BLaER1 treated with 17β-estradiol and CSF1 and Interleukin-3, amounts not matched to agents 10 nM and 100 nM (cell line): ENCODE measurements at regions not wholly inside any gene's neighbourhood (a gene's known extent, or its start where the extent isn't known, plus 50 kb on each side); places are given as distances from the start of the nearest gene placed in this dataset.

ENCODE experiments used
- H3K27ac ChIP-seq, 11 experiments: shearing (Covaris generic); formaldehyde crosslinking; 2 replicates each; pipeline ENCODE4 v1.8.1; 2022
- H3K27me3 ChIP-seq, 11 experiments: shearing (Covaris generic); formaldehyde crosslinking; 2 replicates each; pipeline ENCODE4 v1.8.1; 2022
- H3K36me3 ChIP-seq, 11 experiments: shearing (Covaris generic); formaldehyde crosslinking; 2 replicates each; pipeline ENCODE4 v1.8.1; 2022
- H3K4me1 ChIP-seq, 10 experiments: shearing (Covaris generic); formaldehyde crosslinking; 2 replicates each; pipeline ENCODE4 v1.8.1; 2022
- H3K4me2 ChIP-seq, 11 experiments: shearing (Covaris generic); formaldehyde crosslinking; 2 replicates each; pipeline ENCODE4 v1.8.1; 2022
- H3K4me3 ChIP-seq, 10 experiments: shearing (Covaris generic); formaldehyde crosslinking; 2 replicates each; pipeline ENCODE4 v1.8.1; 2022
- H3K9ac ChIP-seq, 11 experiments: shearing (Covaris generic); formaldehyde crosslinking; 2 replicates each; pipeline ENCODE4 v1.8.1; 2022
- H3K9me3 ChIP-seq, 11 experiments: shearing (Covaris generic); formaldehyde crosslinking; replicated peaks in 1 of 11; 2 replicates each; pipeline ENCODE4 v1.8.1; 2022
- H4K20me1 ChIP-seq, 11 experiments: shearing (Covaris generic); formaldehyde crosslinking; 2 replicates each; pipeline ENCODE4 v1.8.1; 2022
- Cebpa-rat ChIP-seq, 11 experiments: shearing (Covaris generic); IDR thresholded peaks; 2 replicates each; pipeline ENCODE4 v1.8.1; 2022

DNA sequence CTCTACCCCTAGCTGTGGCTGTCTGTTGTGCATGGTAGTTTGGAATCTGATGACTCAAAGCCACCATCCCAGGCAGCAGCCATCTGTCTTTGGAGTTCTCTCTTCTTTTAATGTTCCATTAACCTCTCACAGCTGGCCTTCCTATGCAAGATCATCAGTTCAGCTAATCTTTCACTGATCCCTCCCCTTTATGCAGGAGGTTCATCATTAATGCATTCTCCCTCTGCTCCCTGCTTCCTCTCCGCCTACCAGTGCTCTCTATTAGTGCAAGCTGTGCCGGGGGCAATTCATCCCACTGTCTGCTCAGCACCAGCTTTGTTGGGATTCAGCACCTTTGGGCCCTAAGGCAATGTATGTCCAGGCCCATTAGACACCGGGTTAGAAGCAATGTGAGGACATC, 413.0 kb upstream of the LRRC4C start:
- no peak overlapping the region for H3K4me2 ChIP-seq
- H3K9ac ChIP-seq, result no peak overlapping the region
- H3K9me3 ChIP-seq, result no peaks in the 10 kb centered on the region
- no peak overlapping the region for H3K27ac ChIP-seq
- H4K20me1 ChIP-seq, result no peaks in the 10 kb centered on the region
- H3K4me1 ChIP-seq, result no peaks in the 10 kb centered on the region
- no peak overlapping the region for H3K4me3 ChIP-seq
- no peaks in the 10 kb centered on the region for H3K36me3 ChIP-seq
- TF ChIP-seq Cebpa-rat (IDR thresholded peaks at IDR 0.05), result no peak
- H3K27me3 ChIP-seq, result no peaks in the 10 kb centered on the region

DNA sequence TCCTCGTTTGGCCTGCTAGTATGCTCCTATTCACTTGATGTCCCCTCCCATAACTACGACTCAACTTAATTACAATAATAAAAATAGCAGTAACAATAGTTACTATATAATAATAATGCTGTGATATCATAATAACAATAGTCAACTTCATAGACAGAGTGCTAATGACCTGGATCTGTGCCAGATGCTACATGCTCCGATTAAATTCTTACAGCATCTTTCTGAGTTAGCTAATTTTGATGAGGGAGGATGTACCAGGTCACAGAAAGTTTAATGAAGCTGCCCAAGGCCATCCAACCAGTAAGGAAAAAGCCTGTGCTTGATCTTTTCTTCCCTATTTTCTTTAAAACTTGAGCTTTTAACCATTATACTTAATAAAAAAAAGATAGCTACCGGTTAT, 413.4 kb upstream of the LRRC4C start:
- Histone ChIP-seq H3K27ac (no peak overlapping the region), H3K9ac (no peak overlapping the region), H4K20me1 (no peaks in the 10 kb centered on the region), H3K36me3 (no peaks in the 10 kb centered on the region), H3K4me1 (no peaks in the 10 kb centered on the region), H3K4me3 (no peak overlapping the region), H3K4me2 (no peak overlapping the region), H3K27me3 (no peaks in the 10 kb centered on the region), H3K9me3 (no peaks in the 10 kb centered on the region)
- no peak for TF ChIP-seq Cebpa-rat (IDR thresholded peaks at IDR 0.05)

- Histone ChIP-seq H3K36me3 (no peaks in the 10 kb centered on the region), H3K9me3 (no peaks in the 10 kb centered on the region), H3K4me2 (no peak overlapping the region), H3K4me3 (no peak overlapping the region), H3K27me3 (no peaks in the 10 kb centered on the region), H3K27ac (no peak overlapping the region), H4K20me1 (no peaks in the 10 kb centered on the region), H3K9ac (no peak overlapping the region), H3K4me1 (no peaks in the 10 kb centered on the region)
- no peak for TF ChIP-seq Cebpa-rat (IDR thresholded peaks at IDR 0.05)
Measured at GRCh38 chr11:41878095-41878494, 418.6 kb upstream of the LRRC4C start.

- no peak overlapping the region for H3K4me2 ChIP-seq
- H3K27me3 ChIP-seq, result no peaks in the 10 kb centered on the region
- H3K9me3 ChIP-seq, result no peaks in the 10 kb centered on the region
- H3K9ac ChIP-seq, result no peak overlapping the region
- no peak for TF ChIP-seq Cebpa-rat (IDR thresholded peaks at IDR 0.05)
- no peak overlapping the region for H3K4me3 ChIP-seq
- no peaks in the 10 kb centered on the region for H3K36me3 ChIP-seq
- no peaks in the 10 kb centered on the region for H3K4me1 ChIP-seq
- H4K20me1 ChIP-seq, result no peaks in the 10 kb centered on the region
- H3K27ac ChIP-seq, result no peak overlapping the region
Measured at GRCh38 chr11:41879214-41879613, 419.8 kb upstream of the LRRC4C start.

DNA sequence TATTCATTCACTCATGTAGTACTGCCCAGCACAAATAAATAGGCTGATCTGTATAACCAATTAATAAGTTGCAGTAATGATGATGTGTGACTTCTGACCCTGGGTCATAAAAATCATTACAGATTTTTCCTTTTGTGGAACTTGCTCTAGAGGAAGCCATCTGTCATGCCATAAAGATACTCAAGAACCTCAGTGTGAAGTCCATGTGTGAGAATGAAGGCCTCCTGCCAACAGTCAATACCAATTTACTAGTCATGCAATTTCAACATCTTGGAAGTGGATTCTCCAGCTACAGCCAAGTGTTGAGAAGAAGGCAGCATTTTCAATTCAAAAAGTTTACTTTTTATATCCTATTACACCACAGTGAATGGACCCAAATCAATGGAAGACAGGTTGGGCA, 435.6 kb upstream of the LRRC4C start:
- no peaks in the 10 kb centered on the region for H3K4me1 ChIP-seq
- H3K36me3 ChIP-seq, result no peaks in the 10 kb centered on the region
- no peak overlapping the region for H3K9ac ChIP-seq
- no peaks in the 10 kb centered on the region for H3K27me3 ChIP-seq
- H3K9me3 ChIP-seq, result no peaks in the 10 kb centered on the region
- no peak overlapping the region for H3K27ac ChIP-seq
- no peak overlapping the region for H3K4me2 ChIP-seq
- H4K20me1 ChIP-seq, result no peaks in the 10 kb centered on the region
- H3K4me3 ChIP-seq, result no peak overlapping the region
- TF ChIP-seq Cebpa-rat (IDR thresholded peaks at IDR 0.05), result no peak

DNA sequence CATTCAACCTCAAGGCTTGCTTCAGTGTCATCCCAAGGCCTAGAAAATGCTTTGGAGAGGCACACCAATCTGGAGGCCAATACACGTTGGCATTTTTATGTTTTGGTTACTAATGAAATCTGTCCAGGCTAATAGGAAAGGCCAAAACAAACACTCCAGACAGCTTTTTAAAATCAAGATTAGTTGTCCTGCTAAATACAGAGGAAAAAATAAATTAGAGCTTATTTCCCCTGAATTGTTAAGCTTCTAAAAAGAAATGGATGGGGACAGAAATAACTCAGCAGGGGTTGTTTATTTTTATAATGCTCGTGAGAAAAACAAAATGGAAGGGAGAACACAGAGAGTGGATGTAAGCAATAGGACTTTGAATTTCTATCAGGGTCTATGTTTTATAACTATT, 438.5 kb upstream of the LRRC4C start:
- Histone ChIP-seq H3K27me3 (no peaks in the 10 kb centered on the region), H3K4me3 (no peak overlapping the region), H3K36me3 (no peaks in the 10 kb centered on the region), H3K27ac (no peak overlapping the region), H3K4me2 (no peak overlapping the region), H3K9me3 (peaks cover 0 to 4% (median 0%) of the 10 kb centered on the region in 11 experiments; a peak in 1 of 22 replicates), H3K4me1 (no peaks in the 10 kb centered on the region), H3K9ac (no peak overlapping the region), H4K20me1 (no peaks in the 10 kb centered on the region)
- TF ChIP-seq Cebpa-rat (IDR thresholded peaks at IDR 0.05), result no peak

GRCh38 chr11:41917900-41918299, 458.4 kb upstream of the LRRC4C start:
- Histone ChIP-seq H3K27me3 (no peaks in the 10 kb centered on the region), H3K4me1 (no peaks in the 10 kb centered on the region), H4K20me1 (no peaks in the 10 kb centered on the region), H3K4me2 (no peak overlapping the region), H3K4me3 (no peak overlapping the region), H3K27ac (no peak overlapping the region), H3K9me3 (peaks cover 0 to 15% (median 0%) of the 10 kb centered on the region in 11 experiments; a peak in 5 of 22 replicates), H3K36me3 (no peaks in the 10 kb centered on the region), H3K9ac (no peak overlapping the region)
- no peak for TF ChIP-seq Cebpa-rat (IDR thresholded peaks at IDR 0.05)

DNA sequence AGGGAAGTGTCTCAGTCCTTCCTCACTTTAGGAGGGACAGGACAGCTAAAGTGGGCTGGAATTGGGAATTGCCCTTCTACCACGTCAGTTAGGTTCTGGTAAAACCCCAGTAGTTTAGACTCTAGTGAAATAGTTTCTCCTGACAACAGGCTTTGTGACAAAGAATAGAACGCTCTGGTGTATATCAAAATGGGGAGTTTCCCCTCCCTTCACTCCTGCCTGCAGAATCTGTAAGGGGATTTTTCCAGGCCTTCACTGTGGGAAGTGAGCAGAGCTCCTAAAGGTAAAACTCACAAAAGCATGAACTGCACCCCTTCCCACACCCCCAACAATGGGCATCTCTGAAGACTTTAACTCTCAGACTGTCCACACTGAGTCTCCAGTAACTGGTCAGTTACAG, 460.9 kb upstream of the LRRC4C start:
- Histone ChIP-seq H3K4me3 (no peak overlapping the region), H3K9ac (no peak overlapping the region), H3K4me2 (no peak overlapping the region), H3K4me1 (no peaks in the 10 kb centered on the region), H3K27me3 (no peaks in the 10 kb centered on the region), H4K20me1 (no peaks in the 10 kb centered on the region), H3K9me3 (peaks cover 0 to 15% (median 0%) of the 10 kb centered on the region in 11 experiments; a peak in 5 of 22 replicates), H3K36me3 (no peaks in the 10 kb centered on the region), H3K27ac (no peak overlapping the region)
- TF ChIP-seq Cebpa-rat (IDR thresholded peaks at IDR 0.05), result no peak

DNA sequence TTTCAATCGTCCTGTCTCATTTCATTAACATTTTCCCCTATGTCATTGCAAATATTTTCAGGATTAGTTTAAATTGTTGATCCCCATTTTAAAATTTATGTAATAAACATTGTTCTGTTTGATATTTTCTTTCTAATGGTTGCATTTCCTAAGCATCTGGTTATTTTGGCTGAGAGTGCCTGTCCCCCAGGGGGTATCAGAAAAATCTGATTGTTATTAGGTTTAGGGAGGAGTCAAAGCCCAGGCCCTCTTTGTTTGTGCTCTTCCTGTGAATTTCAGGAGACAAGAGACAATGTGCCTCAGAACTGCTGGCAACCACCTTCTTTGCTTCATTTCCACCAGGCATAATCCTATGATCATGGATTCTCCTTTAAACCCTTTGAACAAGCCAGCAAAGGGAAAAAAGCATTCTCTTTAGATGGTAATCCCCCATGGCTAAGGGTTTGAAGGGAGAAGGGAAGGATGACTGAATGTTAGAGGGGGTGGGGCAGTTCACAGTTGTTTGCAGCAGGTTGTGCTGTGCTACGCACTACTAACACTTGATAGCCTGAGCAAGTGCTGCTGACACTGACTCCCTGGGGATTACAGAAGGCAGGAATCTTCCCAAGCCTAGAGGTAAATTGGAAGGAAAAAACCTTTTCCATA, 462.4 kb upstream of the LRRC4C start:
- no peaks in the 10 kb centered on the region for H4K20me1 ChIP-seq
- H3K4me3 ChIP-seq, result no peak overlapping the region
- peaks cover 0 to 15% (median 0%) of the 10 kb centered on the region in 11 experiments; a peak in 5 of 22 replicates for H3K9me3 ChIP-seq
- no peak for TF ChIP-seq Cebpa-rat (IDR thresholded peaks at IDR 0.05)
- no peaks in the 10 kb centered on the region for H3K36me3 ChIP-seq
- no peaks in the 10 kb centered on the region for H3K4me1 ChIP-seq
- no peak overlapping the region for H3K27ac ChIP-seq
- no peaks in the 10 kb centered on the region for H3K27me3 ChIP-seq
- H3K9ac ChIP-seq, result no peak overlapping the region
- H3K4me2 ChIP-seq, result no peak overlapping the region

GRCh38 chr11:41926339-41926738, 466.9 kb upstream of the LRRC4C start:
- Histone ChIP-seq H4K20me1 (no peaks in the 10 kb centered on the region), H3K4me1 (no peaks in the 10 kb centered on the region), H3K4me3 (no peak overlapping the region), H3K4me2 (no peak overlapping the region), H3K36me3 (no peaks in the 10 kb centered on the region), H3K27me3 (no peaks in the 10 kb centered on the region), H3K9me3 (no peaks in the 10 kb centered on the region), H3K9ac (no peak overlapping the region), H3K27ac (no peak overlapping the region)
- TF ChIP-seq Cebpa-rat (IDR thresholded peaks at IDR 0.05), result no peak
